B cell (primary cell): ENCODE measurements at regions not wholly inside any gene's neighbourhood (a gene's known extent, or its start where the extent isn't known, plus 50 kb on each side); places are given as distances from the start of the nearest gene placed in this dataset.

Source experiments
- EZH2 ChIP-seq: IDR thresholded peaks from 2 replicates; pipeline ENCODE4 v1.6.1; 2012; ENCODE audit warnings: borderline replicate concordance, low read depth, mild to moderate bottlenecking, moderate library complexity, low read length; ENCODE audit not compliant: insufficient read depth, poor library complexity, severe bottlenecking
- TF ChIP-seq, protein P1 (sequence below): fragments of 200-600 bp; IDR thresholded peaks from one replicate; pipeline ENCODE4 v1.8.0; 2022; ENCODE audit warnings: antibody characterized with exemption, mild to moderate bottlenecking

DNA sequence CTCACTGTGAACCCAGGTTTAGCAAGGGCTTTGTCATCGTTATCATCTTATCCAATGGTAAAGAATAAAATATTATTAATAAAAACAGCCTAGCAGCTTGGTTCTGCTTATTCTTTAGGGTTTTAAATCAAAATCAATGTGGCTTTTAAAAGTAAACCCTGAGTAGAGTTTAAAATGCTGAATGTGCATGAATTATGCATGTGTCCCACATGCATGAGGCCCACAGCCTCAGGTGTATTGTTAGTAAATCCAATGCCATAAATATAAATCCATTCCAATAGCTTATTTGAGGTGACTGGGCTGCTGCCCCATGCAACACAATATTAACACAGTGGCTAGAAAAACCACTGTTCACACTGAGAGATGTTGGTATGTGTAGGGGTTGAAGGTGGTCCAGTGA is 254.1 kb downstream of the HNMT start:
- TF ChIP-seq, protein P1, sequence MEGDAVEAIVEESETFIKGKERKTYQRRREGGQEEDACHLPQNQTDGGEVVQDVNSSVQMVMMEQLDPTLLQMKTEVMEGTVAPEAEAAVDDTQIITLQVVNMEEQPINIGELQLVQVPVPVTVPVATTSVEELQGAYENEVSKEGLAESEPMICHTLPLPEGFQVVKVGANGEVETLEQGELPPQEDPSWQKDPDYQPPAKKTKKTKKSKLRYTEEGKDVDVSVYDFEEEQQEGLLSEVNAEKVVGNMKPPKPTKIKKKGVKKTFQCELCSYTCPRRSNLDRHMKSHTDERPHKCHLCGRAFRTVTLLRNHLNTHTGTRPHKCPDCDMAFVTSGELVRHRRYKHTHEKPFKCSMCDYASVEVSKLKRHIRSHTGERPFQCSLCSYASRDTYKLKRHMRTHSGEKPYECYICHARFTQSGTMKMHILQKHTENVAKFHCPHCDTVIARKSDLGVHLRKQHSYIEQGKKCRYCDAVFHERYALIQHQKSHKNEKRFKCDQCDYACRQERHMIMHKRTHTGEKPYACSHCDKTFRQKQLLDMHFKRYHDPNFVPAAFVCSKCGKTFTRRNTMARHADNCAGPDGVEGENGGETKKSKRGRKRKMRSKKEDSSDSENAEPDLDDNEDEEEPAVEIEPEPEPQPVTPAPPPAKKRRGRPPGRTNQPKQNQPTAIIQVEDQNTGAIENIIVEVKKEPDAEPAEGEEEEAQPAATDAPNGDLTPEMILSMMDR, result no peak
- TF ChIP-seq EZH2, result no peak
